SK-N-SH (cell line): ENCODE measurements at regions not wholly inside any gene's neighbourhood (a gene's known extent, or its start where the extent isn't known, plus 50 kb on each side); places are given as distances from the start of the nearest gene placed in this dataset.

Experiments used
- CTCF ChIA-PET: fragments of 300-600, 350-600 bp; formaldehyde crosslinking; extraction: SDS; loops from one replicate; lab custom pipeline; 2021; lab: Yijun Ruan, JAX
- POLR2A ChIA-PET: fragments of 350-600 bp; sonication (Branson Sonifier 250); formaldehyde crosslinking; extraction: SDS; loops from one replicate; lab custom pipeline; 2020; ENCODE audit warnings: antibody characterized with exemption, inconsistent platforms; lab: Yijun Ruan, JAX
- DNase-seq: peaks from one replicate; pipeline ENCODE4 v3.0.0; 2012
- H2AFZ ChIP-seq: fragments of 200-600 bp; sonication (generic); 2 replicates; pipeline ENCODE4 v1.8.1; 2016; ENCODE audit warnings: antibody characterized with exemption, mild to moderate bottlenecking, low read depth
- H3F3A ChIP-seq: fragments of 200-600 bp; sonication (generic); replicated peaks from 2 replicates; pipeline ENCODE3; 2016; ENCODE audit warnings: antibody characterized with exemption, mild to moderate bottlenecking; ENCODE audit not compliant: insufficient read depth
- H3K27ac ChIP-seq, 2 experiments: fragments of 200-500 bp in 1 of 2; fragments of 200-600 bp in 1 of 2; sonication (Bioruptor generic) in 1 of 2; sonication (generic), shearing (Covaris generic) in 1 of 2; 2 replicates each; pipeline versions ENCODE4 v1.5.1 to v1.6.1; 2014 to 2016; ENCODE audit warnings: low read depth in 2 of 2, inconsistent platforms in 1 of 2, low read length in 1 of 2, mild to moderate bottlenecking in 1 of 2, mixed read lengths in 1 of 2
- H3K27me3 ChIP-seq: fragments of 200-600 bp; sonication (generic), shearing (Covaris generic); 2 replicates; pipeline ENCODE4 v1.6.1; 2016; ENCODE audit warnings: mixed run types; ENCODE audit not compliant: insufficient read depth
- H3K36me3 ChIP-seq, 2 experiments: fragments of 200-500 bp in 1 of 2; fragments of 200-600 bp in 1 of 2; sonication (Bioruptor generic) in 1 of 2; sonication (generic) in 1 of 2; replicated peaks in 1 of 2; 2 replicates each; pipeline versions ENCODE3 to v1.5.1; 2014 to 2016; ENCODE audit warnings: low read length in 1 of 2, mild to moderate bottlenecking in 1 of 2; ENCODE audit not compliant: insufficient read depth in 2 of 2, control insufficient read depth in 1 of 2
- H3K4me1 ChIP-seq, 2 experiments: fragments of 200-500 bp in 1 of 2; fragments of 200-600 bp in 1 of 2; sonication (Bioruptor generic) in 1 of 2; sonication (generic), shearing (Covaris generic) in 1 of 2; 2 replicates each; pipeline versions ENCODE4 v1.5.1 to v1.6.1; 2014 to 2016; ENCODE audit warnings: low read depth in 1 of 2, low read length in 1 of 2, mixed run types in 1 of 2; ENCODE audit not compliant: insufficient read depth in 2 of 2, control insufficient read depth in 1 of 2
- H3K4me2 ChIP-seq: fragments of 200-600 bp; sonication (generic), shearing (Covaris generic); 2 replicates; pipeline ENCODE4 v1.6.1; 2017; ENCODE audit warnings: mixed run types
- H3K4me3 ChIP-seq, 2 experiments: fragments of 200-500 bp in 1 of 2; fragments of 200-600 bp in 1 of 2; sonication (Bioruptor generic) in 1 of 2; sonication (generic), shearing (Covaris generic) in 1 of 2; 2 replicates each; pipeline versions ENCODE4 v1.5.1 to v1.8.1; 2014 to 2016; ENCODE audit warnings: low read depth in 2 of 2, inconsistent platforms in 1 of 2, low read length in 1 of 2, mild to moderate bottlenecking in 1 of 2, mixed read lengths in 1 of 2, moderate library complexity in 1 of 2
- H3K79me2 ChIP-seq: fragments of 200-600 bp; sonication (generic); 2 replicates; pipeline ENCODE4 v1.8.1; 2017; ENCODE audit warnings: mild to moderate bottlenecking; ENCODE audit not compliant: insufficient read depth
- H3K9ac ChIP-seq: fragments of 200-600 bp; sonication (generic); 2 replicates; pipeline ENCODE4 v1.6.1; 2017; ENCODE audit warnings: mixed run types
- H3K9me2 ChIP-seq: fragments of 200-600 bp; sonication (generic); 2 replicates; pipeline ENCODE4 v1.6.1; 2017; ENCODE audit warnings: mixed run types
- H3K9me3 ChIP-seq: fragments of 200-600 bp; sonication (generic); 2 replicates; pipeline ENCODE4 v1.6.1; 2017; ENCODE audit warnings: mixed run types, mild to moderate bottlenecking, moderate library complexity
- H4K20me1 ChIP-seq: fragments of 200-600 bp; sonication (generic); 2 replicates; pipeline ENCODE4 v1.6.1; 2017; ENCODE audit warnings: mild to moderate bottlenecking, mixed run types; ENCODE audit not compliant: insufficient read depth
- CHD2 ChIP-seq: fragments of 150-350 bp; IDR thresholded peaks from 2 replicates; pipeline ENCODE4 v1.6.1; 2018; ENCODE audit warnings: low read length; ENCODE audit not compliant: partially characterized antibody
- CTCF ChIP-seq: fragments of 200-600 bp; sonication (generic); IDR thresholded peaks from 2 replicates; pipeline ENCODE4 v1.6.1; 2017; ENCODE audit warnings: antibody characterized with exemption, mild to moderate bottlenecking, moderate library complexity
- ELF1 ChIP-seq: IDR thresholded peaks from 2 replicates; pipeline ENCODE4 v1.4.0; 2012
- FOSL2 ChIP-seq: IDR thresholded peaks from 2 replicates; pipeline ENCODE4 v1.4.0; 2012; ENCODE audit warnings: low read depth, mild to moderate bottlenecking, moderate library complexity, borderline replicate concordance
- FOXJ3 ChIP-seq: sonication (generic); formaldehyde crosslinking; IDR thresholded peaks from 2 replicates; pipeline ENCODE4 v1.5.1; 2020; ENCODE audit warnings: mild to moderate bottlenecking, missing genetic modification reagents
- GABPA ChIP-seq: IDR thresholded peaks from 2 replicates; pipeline ENCODE4 v1.4.0; 2012; ENCODE audit warnings: low read depth, mild to moderate bottlenecking
- MAX ChIP-seq: IDR thresholded peaks from 2 replicates; pipeline ENCODE4 v1.4.0; 2012; ENCODE audit warnings: low read depth
- MEF2A ChIP-seq: IDR thresholded peaks from 2 replicates; pipeline ENCODE4 v1.4.0; 2012; ENCODE audit warnings: low read depth, borderline replicate concordance
- MXI1 ChIP-seq: IDR thresholded peaks from 2 replicates; pipeline ENCODE4 v1.6.1; 2012; ENCODE audit warnings: mild to moderate bottlenecking, low read depth, low read length, improper control_type of control experiment
- NFIC ChIP-seq: IDR thresholded peaks from 2 replicates; pipeline ENCODE4 v1.4.0; 2012; ENCODE audit warnings: borderline replicate concordance
- POLR2AphosphoS5 ChIP-seq: IDR thresholded peaks from 2 replicates; pipeline ENCODE4 v1.6.1; 2012; ENCODE audit warnings: low read depth, low read length
- RAD21 ChIP-seq: IDR thresholded peaks from 2 replicates; pipeline ENCODE4 v1.6.1; 2012; ENCODE audit warnings: mild to moderate bottlenecking, low read length
- REST ChIP-seq: IDR thresholded peaks from 2 replicates; pipeline ENCODE4 v1.6.1; 2012; ENCODE audit warnings: mild to moderate bottlenecking, low read depth, low read length, moderate library complexity
- RXRA ChIP-seq: IDR thresholded peaks from 2 replicates; pipeline ENCODE4 v1.4.0; 2012; ENCODE audit warnings: low read depth, mild to moderate bottlenecking, borderline replicate concordance
- SIN3A ChIP-seq: IDR thresholded peaks from 2 replicates; pipeline ENCODE4 v1.6.1; 2012; ENCODE audit warnings: low read depth, mild to moderate bottlenecking, low read length, moderate library complexity, borderline replicate concordance
- SMC3 ChIP-seq: IDR thresholded peaks from 2 replicates; pipeline ENCODE4 v1.6.1; 2012; ENCODE audit warnings: low read depth, low read length, improper control_type of control experiment
- TAF1 ChIP-seq: IDR thresholded peaks from 2 replicates; pipeline ENCODE4 v1.6.1; 2012; ENCODE audit warnings: low read depth, mild to moderate bottlenecking, low read length, moderate library complexity, borderline replicate concordance
- TCF12 ChIP-seq: IDR thresholded peaks from 2 replicates; pipeline ENCODE4 v1.4.0; 2012
- TEAD4 ChIP-seq: IDR thresholded peaks from 2 replicates; pipeline ENCODE4 v1.4.0; 2012; ENCODE audit warnings: mild to moderate bottlenecking, borderline replicate concordance; ENCODE audit not compliant: insufficient read depth
- USF1 ChIP-seq: IDR thresholded peaks from 2 replicates; pipeline ENCODE4 v1.4.0; 2012; ENCODE audit warnings: low read depth, borderline replicate concordance
- WGBS: methylation state at CpG from one replicate; pipeline ENCODE4 v1.1.6; 2017; ENCODE audit warnings: low lambda C conversion rate; 5-methylcytosine and 5-hydroxymethylcytosine counted together

- no peak overlapping the region for H3K9ac ChIP-seq
- no peaks in the 10 kb centered on the region for H3K36me3 ChIP-seq
- WGBS: 75% methylated on average over 5 of the region's 5 CpGs
- DNase-seq: no peak
- POLR2A ChIA-PET: no interaction called here
- H2AFZ ChIP-seq: no peak overlapping the region
- H3K4me2 ChIP-seq: no peak overlapping the region
- TF ChIP-seq CHD2: no peak
- TF ChIP-seq CTCF: no peak
- no peak for TF ChIP-seq POLR2AphosphoS5
- no peak for TF ChIP-seq SIN3A
- H3K27ac ChIP-seq: no peak overlapping the region
- no peaks in the 10 kb centered on the region for H4K20me1 ChIP-seq
- H3K9me3 ChIP-seq: no peaks in the 10 kb centered on the region
- H3K4me3 ChIP-seq: no peak overlapping the region
- H3K27me3 ChIP-seq: no peaks in the 10 kb centered on the region
- H3K4me1 ChIP-seq: peaks cover 7 to 13% of the 10 kb centered on the region in 2 experiments; a peak in 3 of 4 replicates
- H3K79me2 ChIP-seq: no peaks in the 10 kb centered on the region
- peaks cover 15% of the 10 kb centered on the region for H3F3A ChIP-seq
- no peaks in the 10 kb centered on the region for H3K9me2 ChIP-seq
- CTCF ChIA-PET: no interaction called here
Observed at GRCh38 chr1:56135069-56135863, 444.1 kb downstream of the PLPP3 start.

DNA sequence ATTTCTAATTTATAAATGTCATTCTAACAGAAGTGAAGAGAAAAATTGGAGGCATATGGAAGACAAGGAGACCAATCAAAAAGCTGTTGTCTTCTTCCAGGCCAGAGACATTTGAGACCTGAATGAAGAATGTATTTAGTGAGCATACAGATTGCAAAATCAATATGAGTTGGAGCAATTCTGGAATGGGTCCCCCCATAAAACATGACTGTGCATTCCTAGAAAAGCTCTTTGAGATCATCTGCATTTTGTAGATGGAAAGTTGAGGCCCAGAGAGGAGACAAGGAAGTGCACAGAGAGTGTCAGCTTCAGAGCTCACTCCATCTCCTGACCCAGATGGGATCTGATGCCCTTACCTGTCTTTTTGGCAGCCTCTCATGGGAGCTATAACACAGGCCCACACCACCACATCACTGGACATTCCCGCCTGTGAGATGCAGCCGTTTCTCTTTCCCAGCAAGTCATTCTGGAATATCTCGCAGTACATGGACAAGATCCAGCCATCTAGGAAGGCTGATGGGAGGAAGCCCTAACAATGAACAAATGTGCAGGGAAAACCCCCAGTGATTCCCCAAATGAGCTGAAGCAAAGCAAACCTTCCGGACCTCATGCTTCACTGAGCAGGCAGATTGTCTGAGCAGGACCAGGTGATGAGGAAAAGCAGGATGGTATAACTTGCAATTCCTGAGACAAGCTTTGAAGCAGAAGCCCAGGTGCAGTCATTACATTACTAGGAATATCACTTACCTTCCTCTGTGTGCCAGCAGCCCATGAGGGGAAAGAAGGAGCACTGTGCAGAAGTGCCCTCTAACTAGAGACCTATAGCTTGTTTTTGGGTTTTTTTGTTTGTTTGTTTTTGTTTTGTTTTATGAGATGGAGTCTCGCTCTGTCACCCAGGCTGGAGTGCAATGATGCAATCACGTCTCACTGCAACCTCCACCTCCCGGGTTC is 445.6 kb downstream of the PLPP3 start:
- Histone ChIP-seq H3K36me3 (no peaks in the 10 kb centered on the region), H3K9me3 (no peaks in the 10 kb centered on the region)
- POLR2A ChIA-PET: no interaction called here
- DNase-seq: no peak
- 71% methylated on average over 6 of the region's 7 CpGs for WGBS
- TF ChIP-seq MAX (no peak), TEAD4 (no peak), ELF1 (no peak), GABPA (no peak), FOXJ3 (no peak), RXRA (no peak), MEF2A (no peak), TAF1 (no peak), FOSL2 (no peak), REST (no peak), MXI1 (no peak), NFIC (no peak), SMC3 (no peak), TCF12 (no peak), USF1 (no peak), RAD21 (no peak)
- TF ChIP-seq, all 33 proteins: peak for 0
- CTCF ChIA-PET: interaction anchor here (0.6 to 1.1 kb wide), 5 partner anchors 9 to 443 kb away, joined by 3 read pairs; no protein-coding TSS in a partner anchor
- Histone ChIP-seq H3K9ac (no peak overlapping the region), H2AFZ (no peak overlapping the region), H3K79me2 (no peaks in the 10 kb centered on the region), H3K27ac (peak overlapping the region in 1 of 2 experiments; percentile 47; a peak in 2 of 4 replicates), H3K4me2 (no peak overlapping the region), H3K27me3 (no peaks in the 10 kb centered on the region), H4K20me1 (no peaks in the 10 kb centered on the region), H3K4me3 (no peak overlapping the region), H3F3A (peaks cover 15% of the 10 kb centered on the region), H3K4me1 (peaks cover 7 to 13% of the 10 kb centered on the region in 2 experiments; a peak in 3 of 4 replicates), H3K9me2 (no peaks in the 10 kb centered on the region)
